GM23248 (cell line): ENCODE measurements at regions not wholly inside any gene's neighbourhood (a gene's known extent, or its start where the extent isn't known, plus 50 kb on each side); places are given as distances from the start of the nearest gene placed in this dataset.

Experiments used
- EZH2 ChIP-seq: fragments of 200-600 bp; sonication (generic); IDR thresholded peaks from 2 replicates; pipeline ENCODE4 v1.6.1; 2018; ENCODE audit warnings: antibody characterized with exemption, mild to moderate bottlenecking; ENCODE audit not compliant: insufficient read depth, poor library complexity, severe bottlenecking
- EZH2phosphoT487 ChIP-seq: fragments of 200-600 bp; sonication (generic); IDR thresholded peaks from 2 replicates; pipeline ENCODE4 v1.6.1; 2018; ENCODE audit warnings: antibody characterized with exemption, moderate library complexity, mild to moderate bottlenecking, low read depth; ENCODE audit not compliant: insufficient read depth

DNA sequence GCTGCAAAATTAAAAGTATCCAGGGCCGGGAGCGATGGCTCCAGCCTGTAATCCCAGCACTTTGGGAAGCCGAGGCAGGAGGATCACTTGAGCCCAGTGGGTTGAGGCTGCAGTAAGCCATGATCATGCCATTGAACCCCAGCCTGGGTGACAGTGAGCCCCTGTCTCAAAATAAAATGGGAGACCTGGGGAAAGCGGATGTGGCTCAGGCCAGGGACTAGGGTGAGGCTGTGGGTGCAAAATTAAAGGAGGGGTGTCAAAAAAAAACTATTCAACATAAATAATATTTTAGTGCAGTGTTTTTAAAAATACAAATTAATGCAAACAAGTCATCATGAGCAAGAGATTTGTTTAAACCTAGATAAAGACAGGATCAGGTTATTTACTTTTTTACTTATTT is 100.1 kb upstream of the SLC45A1 start:
- no peak for TF ChIP-seq EZH2
- TF ChIP-seq EZH2phosphoT487: no peak
